AG20443 (cell line): ENCODE measurements at regions not wholly inside any gene's neighbourhood (a gene's known extent, or its start where the extent isn't known, plus 50 kb on each side); places are given as distances from the start of the nearest gene placed in this dataset.
"Not testable (repeated sequence)": the region's sequence is repeated elsewhere in the genome, so short reads cannot be mapped to it uniquely, and the experiment has no call there.

Experiments used
- DNase-seq: peaks from one replicate; pipeline ENCODE4 v3.0.0; 2012; ENCODE audit warnings: low spot score, mixed read lengths

DNA sequence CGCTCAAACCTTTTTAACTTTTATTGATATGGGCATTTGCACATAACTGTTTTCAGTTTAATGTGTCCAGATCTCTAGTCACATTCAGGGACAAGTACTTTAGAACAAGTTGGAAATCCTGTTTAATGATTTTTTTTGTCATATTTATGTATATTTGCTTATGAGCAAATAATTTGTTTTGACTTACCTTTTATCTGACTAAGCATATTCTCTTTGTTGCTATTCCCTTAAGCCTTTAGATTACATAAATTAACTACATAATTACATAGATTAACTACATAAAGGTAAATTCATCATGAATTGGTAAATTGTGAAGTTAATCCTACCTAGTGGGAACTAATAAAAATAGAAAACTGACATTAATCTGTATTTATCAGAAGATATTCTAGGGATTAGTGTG, 523.5 kb upstream of the MAN1A1 start:
- DNase-seq = no peak

DNA sequence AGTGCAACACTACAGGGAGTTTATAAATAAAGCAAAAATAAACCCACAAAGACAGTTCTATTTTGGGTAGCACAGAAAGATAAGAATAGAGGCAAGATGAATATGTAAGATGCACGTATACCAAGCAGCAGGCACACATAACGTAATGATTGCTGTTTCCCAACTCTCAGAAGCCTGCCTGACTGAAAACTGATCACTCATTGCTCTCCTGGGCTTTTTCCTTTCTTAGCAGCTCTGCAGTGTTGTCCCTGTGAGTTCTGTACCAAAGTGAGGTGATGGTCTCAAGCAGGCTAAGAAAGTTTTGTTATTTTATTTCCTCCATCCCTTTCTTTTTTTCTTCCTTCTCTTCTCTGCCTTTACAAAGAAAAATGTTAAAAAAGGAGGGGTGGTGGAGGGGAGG, 522.0 kb upstream of the MAN1A1 start:
- DNase-seq = no peak

- DNase-seq = no peak
Measured at GRCh38 chr6:119865466-119866350, 516.1 kb upstream of the MAN1A1 start.

DNA sequence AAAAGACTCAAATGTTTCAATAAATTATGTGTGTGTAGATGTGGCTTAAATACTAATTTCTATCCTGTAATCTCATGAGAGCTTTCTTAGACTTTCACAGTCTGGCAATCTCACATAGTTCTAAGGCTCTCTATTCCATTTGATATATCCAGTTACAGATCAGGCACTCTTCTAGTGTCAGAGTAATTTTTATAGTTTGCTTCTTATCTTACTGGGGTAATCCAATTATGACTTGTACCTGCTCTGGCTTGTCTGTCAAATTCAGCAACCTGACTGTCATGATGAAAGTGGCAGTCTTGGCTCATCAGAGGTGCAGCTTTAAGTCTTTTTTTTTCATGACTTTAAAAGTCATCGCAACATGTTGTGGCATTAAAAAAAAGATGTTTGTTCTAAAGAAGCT, 513.2 kb upstream of the MAN1A1 start:
- no peak for DNase-seq

DNA sequence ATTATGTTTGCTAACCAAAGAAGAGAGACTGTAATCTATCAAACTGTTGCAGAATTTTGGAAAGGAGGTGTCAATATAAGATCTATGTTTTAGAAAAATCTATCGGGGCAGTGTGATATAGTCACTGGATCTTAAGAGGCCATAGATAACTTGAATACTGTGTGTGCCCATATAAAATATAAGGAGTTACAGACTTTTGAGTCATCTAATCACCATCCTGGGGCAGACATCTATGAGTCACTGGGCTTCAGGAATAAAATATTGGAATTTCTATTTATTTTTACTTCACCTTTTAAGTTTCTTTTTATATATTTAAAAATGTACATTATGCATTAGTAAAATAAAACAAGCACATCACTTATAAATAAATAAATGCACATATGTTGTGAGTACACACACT, 509.3 kb upstream of the MAN1A1 start:
- peak; percentile 7 for DNase-seq

DNA sequence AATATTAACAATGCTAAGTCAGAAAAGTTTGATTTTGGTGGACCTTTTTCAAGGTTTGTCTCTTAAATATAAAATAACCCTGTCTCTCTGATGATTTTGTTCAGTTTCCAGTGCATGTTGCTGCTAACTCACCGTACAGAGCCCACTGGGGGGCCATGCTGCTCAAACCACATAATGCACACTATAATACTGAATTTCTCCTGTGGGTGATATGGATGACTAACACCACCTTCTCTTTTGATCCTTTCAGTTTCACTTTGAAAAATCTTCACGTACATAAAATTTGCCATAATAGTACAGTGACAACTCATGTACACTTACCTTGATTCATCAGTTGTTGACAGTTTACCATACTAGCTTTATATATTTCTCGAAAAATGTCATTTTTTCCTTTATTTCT, 506.6 kb upstream of the MAN1A1 start:
- DNase-seq = no peak

GRCh38 chr6:119848696-119849095, 499.1 kb upstream of the MAN1A1 start:
- DNase-seq = no peak

- no peak for DNase-seq
Measured at GRCh38 chr6:119845161-119845560, 495.6 kb upstream of the MAN1A1 start.

DNA sequence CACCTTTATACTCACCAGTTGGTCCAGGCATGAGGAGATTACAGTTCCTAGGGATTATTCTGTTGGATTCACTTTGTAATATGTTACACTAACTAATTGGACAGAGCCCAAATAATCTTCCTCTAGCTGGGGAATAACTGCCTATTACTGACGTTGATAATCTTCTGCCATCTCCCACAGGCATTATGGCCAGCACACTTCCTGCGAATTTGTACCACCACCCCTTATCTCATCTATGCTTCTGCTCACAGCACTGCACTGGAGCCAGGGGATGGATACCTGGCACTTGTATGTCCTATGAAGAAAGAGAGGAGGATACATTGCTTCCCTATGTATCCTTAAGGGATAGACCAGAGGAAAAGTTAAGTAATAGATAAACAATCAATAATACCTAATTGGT, 494.8 kb upstream of the MAN1A1 start:
- no peak for DNase-seq

- no peak for DNase-seq
Measured at GRCh38 chr6:119842191-119842590, 492.6 kb upstream of the MAN1A1 start.

- DNase-seq = no peak
Measured at GRCh38 chr6:119838043-119838442, 488.5 kb upstream of the MAN1A1 start.

- DNase-seq = no peak
Measured at GRCh38 chr6:119834418-119834817, 484.9 kb upstream of the MAN1A1 start.

GRCh38 chr6:119832411-119832810, 482.9 kb upstream of the MAN1A1 start:
- no peak for DNase-seq

DNA sequence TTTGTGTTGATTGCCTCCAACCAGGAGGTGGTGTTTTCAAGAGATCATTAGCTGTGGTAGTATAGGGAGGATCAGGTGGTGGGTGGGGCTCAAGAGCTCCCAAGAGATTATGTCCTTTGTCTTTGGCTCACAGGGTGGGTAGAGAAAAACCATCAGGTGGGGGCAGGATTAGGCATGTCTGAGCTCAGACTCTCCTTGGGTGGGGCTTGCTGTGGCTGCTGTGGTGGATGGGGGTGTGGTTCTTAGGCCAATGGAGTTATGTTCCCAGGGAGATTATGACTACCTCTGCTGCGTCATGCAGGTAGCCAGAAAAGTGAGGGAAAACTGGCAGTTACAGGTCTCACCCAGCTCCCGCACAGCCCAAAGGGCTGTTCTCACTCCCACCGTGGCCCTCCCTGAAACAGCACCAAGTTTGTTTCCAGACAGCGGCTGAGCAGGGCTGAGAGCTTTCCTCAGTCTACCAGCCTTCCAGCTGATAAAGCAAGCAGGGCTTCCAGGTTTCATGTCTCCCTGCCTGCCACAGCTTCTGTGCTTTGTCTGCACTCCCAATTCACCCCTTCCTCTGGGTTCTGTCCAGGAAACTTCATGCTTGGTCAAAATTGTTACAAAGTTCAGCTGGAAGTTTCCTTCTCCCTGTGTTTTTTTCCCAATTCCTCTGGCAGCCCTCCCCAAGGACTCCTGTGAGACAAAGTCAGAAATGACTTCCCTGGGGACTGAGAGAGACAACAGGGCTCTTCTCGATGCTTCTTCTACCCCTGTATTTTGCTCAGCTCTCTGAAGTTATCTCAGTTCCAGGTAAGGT, 481.1 kb upstream of the MAN1A1 start:
- no peak for DNase-seq

DNA sequence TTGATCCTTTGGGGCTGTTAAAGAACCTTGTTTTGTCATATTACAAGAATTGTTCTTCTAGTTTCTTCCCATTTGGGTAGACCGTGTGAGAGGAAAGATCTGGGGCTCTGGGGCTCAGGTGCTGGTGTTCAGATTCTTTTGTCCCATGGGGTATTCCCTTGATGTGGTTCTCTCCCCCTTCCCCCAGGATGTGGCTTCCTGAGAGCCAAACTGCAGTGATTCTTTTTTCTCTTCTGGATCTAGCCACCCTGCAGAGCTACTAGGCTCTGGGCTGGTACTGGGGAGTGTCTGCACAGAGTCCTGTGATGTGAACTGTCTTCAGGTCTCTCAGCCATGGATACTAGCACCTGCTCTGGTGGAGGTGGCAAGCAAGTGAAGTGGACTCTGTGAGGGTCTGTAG, 480.5 kb upstream of the MAN1A1 start:
- DNase-seq = no peak

DNA sequence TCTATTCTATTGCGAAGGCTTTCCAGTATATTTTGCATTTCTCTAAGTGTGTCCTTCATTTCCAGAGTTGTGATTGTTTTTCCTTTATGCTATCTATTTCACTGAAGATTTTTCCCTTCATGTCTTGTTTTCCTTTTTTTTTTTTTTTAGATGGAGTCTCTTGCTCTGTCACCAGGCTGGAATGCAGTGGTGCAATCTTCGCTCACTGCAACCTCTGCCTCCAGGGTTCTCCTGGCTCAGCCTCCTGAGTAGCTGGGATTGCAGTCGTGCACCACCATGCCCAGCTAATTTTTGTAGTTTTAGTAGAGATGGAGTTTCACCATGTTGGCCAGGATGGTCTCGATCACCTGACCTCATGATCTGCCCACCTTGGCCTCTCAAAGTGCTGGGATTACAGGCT, 479.9 kb upstream of the MAN1A1 start:
- not testable (repeated sequence) for DNase-seq

DNA sequence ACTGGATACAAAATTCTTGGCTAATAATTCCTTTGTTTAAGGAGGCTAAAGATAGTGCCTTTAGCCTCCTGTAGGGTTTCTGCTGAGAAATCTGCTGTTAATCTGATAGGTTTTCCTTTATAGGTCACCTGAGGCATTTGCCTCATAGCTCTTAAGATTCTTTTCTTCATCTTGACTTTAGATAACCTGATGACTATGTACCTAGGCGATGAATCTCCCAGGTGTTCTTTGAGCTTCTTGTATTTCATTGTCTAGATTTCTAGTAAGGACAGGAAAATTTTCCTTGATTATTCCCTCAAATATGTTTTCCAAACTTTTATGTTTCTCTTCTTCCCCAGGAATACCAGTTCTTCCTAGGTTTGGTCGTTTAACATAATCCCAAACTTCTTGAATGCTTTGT, 479.4 kb upstream of the MAN1A1 start:
- DNase-seq = no peak

DNA sequence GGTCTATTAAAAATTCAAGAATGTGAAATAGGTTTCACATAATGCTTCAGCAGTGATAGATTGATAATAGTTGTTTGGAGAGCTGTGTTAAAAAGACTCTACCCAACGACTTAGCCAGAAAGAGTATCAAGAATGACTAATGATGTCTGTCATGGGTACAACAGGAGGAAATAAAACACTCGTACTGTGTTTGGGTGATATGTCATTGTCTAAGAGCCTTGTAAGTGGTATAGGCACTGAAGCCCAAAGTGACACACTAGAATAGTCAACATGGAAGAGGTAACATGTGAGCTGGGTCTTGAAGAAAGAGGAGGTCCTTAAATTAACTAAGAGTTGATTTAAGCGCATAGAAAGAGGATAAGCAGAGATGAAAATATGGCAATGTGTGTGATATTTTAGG, 471.8 kb upstream of the MAN1A1 start:
- no peak for DNase-seq

GRCh38 chr6:119818876-119819275, 469.3 kb upstream of the MAN1A1 start:
- no peak for DNase-seq

GRCh38 chr6:119814609-119815400, 465.2 kb upstream of the MAN1A1 start:
- no peak for DNase-seq

GRCh38 chr6:119802464-119802863, 452.9 kb upstream of the MAN1A1 start:
- no peak for DNase-seq

DNA sequence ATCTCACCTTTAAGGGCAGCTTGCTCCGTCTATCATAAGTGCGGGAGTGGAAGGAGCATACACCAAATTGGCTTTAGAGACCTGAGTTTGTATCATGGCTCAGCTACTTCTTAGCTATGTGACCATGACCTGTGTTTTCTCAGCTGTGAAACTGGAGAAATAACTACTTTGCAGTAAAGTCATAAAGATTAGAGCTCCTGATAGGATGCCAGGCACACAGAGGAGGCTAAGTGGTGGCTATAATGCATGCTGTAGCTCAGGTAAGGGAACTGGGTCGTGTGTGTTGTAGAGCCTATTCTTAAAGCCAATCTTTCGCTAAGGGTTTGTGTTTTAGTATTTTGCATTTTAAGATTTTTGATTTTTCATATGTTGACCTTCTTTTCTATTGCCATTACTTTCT, 451.5 kb upstream of the MAN1A1 start:
- DNase-seq = no peak

- no peak for DNase-seq
Measured at GRCh38 chr6:119800526-119800925, 451.0 kb upstream of the MAN1A1 start.
